HepG2 (cell line): ENCODE measurements at regions not wholly inside any gene's neighbourhood (a gene's known extent, or its start where the extent isn't known, plus 50 kb on each side); places are given as distances from the start of the nearest gene placed in this dataset.

Experiments used
- HNRNPUL1 ChIP-seq: fragments of 200-400 bp; formaldehyde crosslinking; IDR thresholded peaks from 2 replicates; pipeline ENCODE4 v1.6.1; 2017; ENCODE audit warnings: low read depth, mild to moderate bottlenecking, low read length, moderate library complexity
- POLR2AphosphoS5 ChIP-seq: IDR thresholded peaks from 2 replicates; pipeline ENCODE4 v1.6.1; 2012; ENCODE audit warnings: low read depth, low read length
- RAD21 ChIP-seq: fragments of 450-650 bp; formaldehyde crosslinking; IDR thresholded peaks from 2 replicates; pipeline ENCODE4 v1.5.0; 2020; ENCODE audit warnings: mild to moderate bottlenecking
- RXRA ChIP-seq: sonication (generic); formaldehyde crosslinking; IDR thresholded peaks from 2 replicates; pipeline ENCODE4 v1.5.1; 2020; ENCODE audit warnings: missing genetic modification reagents
- SMC3 ChIP-seq: IDR thresholded peaks from 2 replicates; pipeline ENCODE4 v1.6.1; 2011; ENCODE audit warnings: low read length, improper control_type of control experiment
- SOX6 ChIP-seq, 2 experiments: fragments of 450-650 bp in 1 of 2; sonication (generic) in 1 of 2; formaldehyde crosslinking in 1 of 2; IDR thresholded peaks; 2 replicates each; pipeline versions ENCODE4 v1.4.0 to v1.6.1; 2017 to 2020; ENCODE audit warnings: antibody characterized with exemption in 1 of 2, mild to moderate bottlenecking in 1 of 2, missing genetic modification reagents in 1 of 2
- YEATS2 ChIP-seq: sonication (generic); formaldehyde crosslinking; IDR thresholded peaks from 2 replicates; pipeline ENCODE4 v1.4.0; 2020; ENCODE audit warnings: missing genetic modification reagents, borderline replicate concordance
- ZBTB21 ChIP-seq: sonication (generic); formaldehyde crosslinking; IDR thresholded peaks from 2 replicates; pipeline ENCODE4 v1.4.0; 2020; ENCODE audit warnings: missing genetic modification reagents
- ZFP36L1 ChIP-seq: sonication (generic); formaldehyde crosslinking; IDR thresholded peaks from 2 replicates; pipeline ENCODE4 v1.8.0; 2022; ENCODE audit warnings: mild to moderate bottlenecking, missing genetic modification reagents, moderate library complexity
- ZFP41 ChIP-seq: sonication (generic); formaldehyde crosslinking; IDR thresholded peaks from 2 replicates; pipeline ENCODE4 v1.4.0; 2020; ENCODE audit warnings: mild to moderate bottlenecking, missing genetic modification reagents, borderline replicate concordance
- ZNF350 ChIP-seq: sonication (generic); formaldehyde crosslinking; IDR thresholded peaks from 2 replicates; pipeline ENCODE4 v1.4.0; 2020; ENCODE audit warnings: mild to moderate bottlenecking, low read depth, missing genetic modification reagents, borderline replicate concordance
- ZNF546 ChIP-seq: sonication (generic); formaldehyde crosslinking; conservative IDR thresholded peaks from 2 replicates; pipeline ENCODE4 v1.8.1; 2023; ENCODE audit warnings: mild to moderate bottlenecking, missing genetic modification reagents
- ZNF552 ChIP-seq: sonication (generic); formaldehyde crosslinking; IDR thresholded peaks from 2 replicates; pipeline ENCODE4 v1.9.0; 2022; ENCODE audit warnings: missing genetic modification reagents, mild to moderate bottlenecking, borderline replicate concordance

GRCh38 chr10:4181081-4181480 lies 396.1 kb upstream of the KLF6 start:
- TF ChIP-seq ZNF546 (CRISPR knock-in tag) (no peak), ZNF552 (CRISPR knock-in tag) (no peak), YEATS2 (CRISPR knock-in tag) (no peak), RAD21 (CRISPR knock-in tag) (no peak), RXRA (CRISPR knock-in tag) (no peak), ZFP36L1 (CRISPR knock-in tag) (no peak), HNRNPUL1 (no peak), POLR2AphosphoS5 (no peak), SMC3 (no peak), SOX6 (IDR thresholded peaks at IDR 0.05) (no peak), SOX6 (CRISPR knock-in tag; IDR thresholded peaks at IDR 0.05) (no peak), ZFP41 (CRISPR knock-in tag) (no peak), ZNF350 (CRISPR knock-in tag) (no peak), ZBTB21 (CRISPR knock-in tag) (no peak)
